Brain microvascular endothelial cell (primary cell): ENCODE measurements at regions not wholly inside any gene's neighbourhood (a gene's known extent, or its start where the extent isn't known, plus 50 kb on each side); places are given as distances from the start of the nearest gene placed in this dataset.
"Not testable (repeated sequence)": the region's sequence is repeated elsewhere in the genome, so short reads cannot be mapped to it uniquely, and the experiment has no call there.

ENCODE experiments used
- DNase-seq: peaks from one replicate; pipeline ENCODE4 v3.0.0-alpha.2; 2020
- H3K27ac ChIP-seq: fragments of 250-450 bp; sonication (Bioruptor Pico); 2 replicates; pipeline ENCODE4 v1.5.1; 2020; ENCODE audit warnings: mild to moderate bottlenecking, moderate library complexity
- H3K27me3 ChIP-seq: fragments of 250-450 bp; sonication (Bioruptor Pico); replicated peaks from 2 replicates; pipeline ENCODE4 v1.5.1; 2020; ENCODE audit warnings: mild to moderate bottlenecking
- H3K36me3 ChIP-seq: fragments of 250-450 bp; sonication (Bioruptor Pico); replicated peaks from 2 replicates; pipeline ENCODE4 v1.5.1; 2020; ENCODE audit warnings: mild to moderate bottlenecking
- H3K4me3 ChIP-seq: 2 replicates; pipeline ENCODE4 v1.5.1; 2011; ENCODE audit warnings: low read depth, mild to moderate bottlenecking, control low read depth, low read length, moderate library complexity
- CTCF ChIP-seq: IDR thresholded peaks from 2 replicates; pipeline ENCODE4 v1.5.1; 2011; ENCODE audit warnings: low read depth, mild to moderate bottlenecking, moderate library complexity, low read length, control low read depth, inconsistent platforms; ENCODE audit errors: missing control alignments
- in situ Hi-C: cut with HindIII; loops from 2 replicates; pipeline ENCODE4 v1.10.0; 2017; ENCODE audit warnings: low sequenced_read_pairs, low pct_ligation_motif_present

- Histone ChIP-seq H3K4me3 (no peak overlapping the region), H3K27ac (no peak overlapping the region), H3K27me3 (no peaks in the 10 kb centered on the region), H3K36me3 (no peaks in the 10 kb centered on the region)
- DNase-seq, result no peak
- TF ChIP-seq CTCF, result no peak
- in situ Hi-C loops, result no loop called here
Measured at GRCh38 chr5:120938604-120939003, 474.5 kb downstream of the PRR16 start.

- no peaks in the 10 kb centered on the region for H3K36me3 ChIP-seq
- DNase-seq, result no peak
- in situ Hi-C loops, result no loop called here
- no peak overlapping the region for H3K4me3 ChIP-seq
- H3K27ac ChIP-seq, result no peak overlapping the region
- H3K27me3 ChIP-seq, result no peaks in the 10 kb centered on the region
- no peak for TF ChIP-seq CTCF
Measured at GRCh38 chr5:120942596-120943350, 478.7 kb downstream of the PRR16 start.

GRCh38 chr5:120949596-120949995 lies 485.5 kb downstream of the PRR16 start:
- H3K27me3 ChIP-seq, H3K36me3 ChIP-seq, H3K27ac ChIP-seq, in situ Hi-C loops, DNase-seq, H3K4me3 ChIP-seq: not testable (repeated sequence)

- H3K27ac ChIP-seq, H3K36me3 ChIP-seq, H3K27me3 ChIP-seq, DNase-seq, in situ Hi-C loops, H3K4me3 ChIP-seq: not testable (repeated sequence)
Measured at GRCh38 chr5:120953445-120953844, 489.3 kb downstream of the PRR16 start.

- H3K27ac ChIP-seq, result no peak overlapping the region
- no peak overlapping the region for H3K4me3 ChIP-seq
- H3K36me3 ChIP-seq, result no peaks in the 10 kb centered on the region
- DNase-seq, result no peak
- TF ChIP-seq CTCF, result no peak
- no peaks in the 10 kb centered on the region for H3K27me3 ChIP-seq
- in situ Hi-C loops, result no loop called here
Measured at GRCh38 chr5:120954255-120954654, 490.2 kb downstream of the PRR16 start.

- in situ Hi-C loops, result no loop called here
- no peak for TF ChIP-seq CTCF
- H3K27me3 ChIP-seq, result no peaks in the 10 kb centered on the region
- no peak for DNase-seq
- H3K4me3 ChIP-seq, result no peak overlapping the region
- no peaks in the 10 kb centered on the region for H3K36me3 ChIP-seq
- H3K27ac ChIP-seq, result no peak overlapping the region
Measured at GRCh38 chr5:120955795-120956194, 491.7 kb downstream of the PRR16 start.

GRCh38 chr5:120958877-120959485 lies 494.9 kb downstream of the PRR16 start:
- H3K27ac ChIP-seq, result no peak overlapping the region
- TF ChIP-seq CTCF, result no peak
- H3K4me3 ChIP-seq, result no peak overlapping the region
- DNase-seq, result no peak
- H3K27me3 ChIP-seq, result no peaks in the 10 kb centered on the region
- in situ Hi-C loops, result no loop called here
- H3K36me3 ChIP-seq, result no peaks in the 10 kb centered on the region
